ENCODE measurements at regions not wholly inside any gene's neighbourhood (a gene's known extent, or its start where the extent isn't known, plus 50 kb on each side); places are given as distances from the start of the nearest gene placed in this dataset.

GRCh38 chr22:47575291-47575690 is 812.8 kb downstream of the TBC1D22A start:
- TF ChIP-seq CTCF (conservative IDR thresholded peaks at IDR 0.05): no peak
- Mint-ChIP-seq H3K27me3 (ENCODE audit: low read depth) (peaks cover 26% of the 10 kb centered on the region), H3K27ac (ENCODE audit: unreplicated experiment) (no peak overlapping the region), H3K4me1 (no peaks in the 10 kb centered on the region), H3K9me3 (peaks cover 20% of the 10 kb centered on the region), H3K4me3 (no peak overlapping the region), H3K36me3 (ENCODE audit: low read depth) (peaks cover 7% of the 10 kb centered on the region)
- DNase-seq (ENCODE audit: low read depth, low spot score): no peak

- Mint-ChIP-seq H3K27me3 (ENCODE audit: low read depth) (peaks cover 26% of the 10 kb centered on the region), H3K9me3 (peaks cover 17% of the 10 kb centered on the region), H3K36me3 (ENCODE audit: low read depth) (peaks cover 6% of the 10 kb centered on the region), H3K27ac (ENCODE audit: unreplicated experiment) (no peak overlapping the region), H3K4me3 (no peak overlapping the region), H3K4me1 (no peaks in the 10 kb centered on the region)
- DNase-seq (ENCODE audit: low read depth, low spot score): no peak
- TF ChIP-seq CTCF (conservative IDR thresholded peaks at IDR 0.05): no peak
Measured at GRCh38 chr22:47574556-47574955, 812.1 kb downstream of the TBC1D22A start.

GRCh38 chr22:47573141-47573540 is 810.7 kb downstream of the TBC1D22A start:
- TF ChIP-seq CTCF (conservative IDR thresholded peaks at IDR 0.05): no peak
- no peaks in the 10 kb centered on the region for H3K4me1 Mint-ChIP-seq
- no peak overlapping the region for H3K4me3 Mint-ChIP-seq
- H3K36me3 Mint-ChIP-seq (ENCODE audit: low read depth): peaks cover 6% of the 10 kb centered on the region
- no peak overlapping the region for H3K27ac Mint-ChIP-seq (ENCODE audit: unreplicated experiment)
- H3K27me3 Mint-ChIP-seq (ENCODE audit: low read depth): peaks cover 24% of the 10 kb centered on the region
- H3K9me3 Mint-ChIP-seq: peaks cover 15% of the 10 kb centered on the region
- DNase-seq (ENCODE audit: low read depth, low spot score): no peak

- H3K9me3 Mint-ChIP-seq: peaks cover 12% of the 10 kb centered on the region
Measured at GRCh38 chr22:47572443-47572842, 810.0 kb downstream of the TBC1D22A start.

GRCh38 chr22:47571616-47572015 is 809.2 kb downstream of the TBC1D22A start:
- H3K27me3 Mint-ChIP-seq (ENCODE audit: low read depth): peaks cover 18% of the 10 kb centered on the region
- no peak overlapping the region for H3K4me3 Mint-ChIP-seq
- H3K27ac Mint-ChIP-seq (ENCODE audit: unreplicated experiment): no peak overlapping the region
- no peak for DNase-seq (ENCODE audit: low read depth, low spot score)
- no peak for TF ChIP-seq CTCF (conservative IDR thresholded peaks at IDR 0.05)
- H3K4me1 Mint-ChIP-seq: no peaks in the 10 kb centered on the region
- peaks cover 9% of the 10 kb centered on the region for H3K9me3 Mint-ChIP-seq
- H3K36me3 Mint-ChIP-seq (ENCODE audit: low read depth): peaks cover 2% of the 10 kb centered on the region

More at GRCh38 chr22:47572443-47572842, 810.0 kb downstream of the TBC1D22A start:
- no peak for TF ChIP-seq CTCF (conservative IDR thresholded peaks at IDR 0.05)
- H3K4me1 Mint-ChIP-seq: no peaks in the 10 kb centered on the region
- H3K27me3 Mint-ChIP-seq (ENCODE audit: low read depth): peaks cover 24% of the 10 kb centered on the region
- peaks cover 6% of the 10 kb centered on the region for H3K36me3 Mint-ChIP-seq (ENCODE audit: low read depth)
- no peak overlapping the region for H3K27ac Mint-ChIP-seq (ENCODE audit: unreplicated experiment)
- DNase-seq (ENCODE audit: low read depth, low spot score): no peak
- no peak overlapping the region for H3K4me3 Mint-ChIP-seq

GRCh38 chr22:47570851-47571250 is 808.4 kb downstream of the TBC1D22A start:
- TF ChIP-seq CTCF (conservative IDR thresholded peaks at IDR 0.05): no peak
- H3K27ac Mint-ChIP-seq (ENCODE audit: unreplicated experiment): no peak overlapping the region
- DNase-seq (ENCODE audit: low read depth, low spot score): no peak
- H3K9me3 Mint-ChIP-seq: peaks cover 6% of the 10 kb centered on the region
- no peaks in the 10 kb centered on the region for H3K36me3 Mint-ChIP-seq (ENCODE audit: low read depth)
- no peak overlapping the region for H3K4me3 Mint-ChIP-seq
- H3K27me3 Mint-ChIP-seq (ENCODE audit: low read depth): peaks cover 12% of the 10 kb centered on the region
- H3K4me1 Mint-ChIP-seq: no peaks in the 10 kb centered on the region

Measured in neural crest cell (in vitro differentiated cells).